Epithelial cell of prostate (primary cell): ENCODE measurements at regions not wholly inside any gene's neighbourhood (a gene's known extent, or its start where the extent isn't known, plus 50 kb on each side); places are given as distances from the start of the nearest gene placed in this dataset.
A peak's percentile ranks its signal among the peaks of the same experiment; 100 is the strongest.
"Not testable (repeated sequence)": the region's sequence is repeated elsewhere in the genome, so short reads cannot be mapped to it uniquely, and the experiment has no call there.

Source experiments
- DNase-seq: peaks from one replicate; pipeline ENCODE4 v3.0.0-alpha.2; 2011; ENCODE audit warnings: low read depth, low spot score
- H3K27ac ChIP-seq: fragments of 450-650 bp; 2 replicates; pipeline ENCODE4 v1.5.1; 2017; ENCODE audit warnings: mild to moderate bottlenecking

- no peak for DNase-seq
- no peak overlapping the region for H3K27ac ChIP-seq
Measured at GRCh38 chr5:174897281-174897950, 173.0 kb downstream of the MSX2 start.

- DNase-seq, result no peak
- no peak overlapping the region for H3K27ac ChIP-seq
Measured at GRCh38 chr5:174895360-174895759, 171.0 kb downstream of the MSX2 start.

- H3K27ac ChIP-seq, result no peak overlapping the region
- DNase-seq, result no peak
Measured at GRCh38 chr5:174892742-174893141, 168.4 kb downstream of the MSX2 start.

- DNase-seq, H3K27ac ChIP-seq: not testable (repeated sequence)
Measured at GRCh38 chr5:174880412-174881200, 156.2 kb downstream of the MSX2 start.

- no peak overlapping the region for H3K27ac ChIP-seq
- DNase-seq, result no peak
Measured at GRCh38 chr5:174877987-174878386, 153.6 kb downstream of the MSX2 start.

- no peak for DNase-seq
- no peak overlapping the region for H3K27ac ChIP-seq
Measured at GRCh38 chr5:174872271-174872670, 147.9 kb downstream of the MSX2 start.

- no peak overlapping the region for H3K27ac ChIP-seq
- no peak for DNase-seq
Measured at GRCh38 chr5:174852143-174852542, 127.8 kb downstream of the MSX2 start.

- DNase-seq, result no peak
- no peak overlapping the region for H3K27ac ChIP-seq
Measured at GRCh38 chr5:174850565-174851169, 126.3 kb downstream of the MSX2 start.

GRCh38 chr5:174849426-174849825 lies 125.0 kb downstream of the MSX2 start:
- no peak overlapping the region for H3K27ac ChIP-seq
- no peak for DNase-seq

GRCh38 chr5:174844971-174845370 lies 120.6 kb downstream of the MSX2 start:
- DNase-seq, result no peak
- no peak overlapping the region for H3K27ac ChIP-seq

GRCh38 chr5:174843263-174844250 lies 119.2 kb downstream of the MSX2 start:
- H3K27ac ChIP-seq, result no peak overlapping the region
- DNase-seq, result no peak

- H3K27ac ChIP-seq, result no peak overlapping the region
- DNase-seq, result no peak
Measured at GRCh38 chr5:174840435-174840834, 116.1 kb downstream of the MSX2 start.

- no peak overlapping the region for H3K27ac ChIP-seq
- no peak for DNase-seq
Measured at GRCh38 chr5:174839196-174839595, 114.8 kb downstream of the MSX2 start.

- no peak overlapping the region for H3K27ac ChIP-seq
- peak; percentile 8 for DNase-seq
Measured at GRCh38 chr5:174837919-174838902, 113.8 kb downstream of the MSX2 start.

GRCh38 chr5:174834081-174834480 lies 109.7 kb downstream of the MSX2 start:
- DNase-seq, result no peak
- H3K27ac ChIP-seq, result no peak overlapping the region

- H3K27ac ChIP-seq, result no peak overlapping the region
Measured at GRCh38 chr5:174832811-174833210, 108.4 kb downstream of the MSX2 start.

GRCh38 chr5:174832025-174832424 lies 107.6 kb downstream of the MSX2 start:
- DNase-seq, result no peak
- H3K27ac ChIP-seq, result no peak overlapping the region

More at GRCh38 chr5:174832811-174833210, 108.4 kb downstream of the MSX2 start:
- no peak for DNase-seq

GRCh38 chr5:174831031-174831660 lies 106.8 kb downstream of the MSX2 start:
- H3K27ac ChIP-seq, result no peak overlapping the region
- DNase-seq, result no peak

- no peak overlapping the region for H3K27ac ChIP-seq
- peak; percentile 12 for DNase-seq
Measured at GRCh38 chr5:174829511-174829864, 105.1 kb downstream of the MSX2 start.
